ENCODE measurements at regions not wholly inside any gene's neighbourhood (a gene's known extent, or its start where the extent isn't known, plus 50 kb on each side); places are given as distances from the start of the nearest gene placed in this dataset.

DNA sequence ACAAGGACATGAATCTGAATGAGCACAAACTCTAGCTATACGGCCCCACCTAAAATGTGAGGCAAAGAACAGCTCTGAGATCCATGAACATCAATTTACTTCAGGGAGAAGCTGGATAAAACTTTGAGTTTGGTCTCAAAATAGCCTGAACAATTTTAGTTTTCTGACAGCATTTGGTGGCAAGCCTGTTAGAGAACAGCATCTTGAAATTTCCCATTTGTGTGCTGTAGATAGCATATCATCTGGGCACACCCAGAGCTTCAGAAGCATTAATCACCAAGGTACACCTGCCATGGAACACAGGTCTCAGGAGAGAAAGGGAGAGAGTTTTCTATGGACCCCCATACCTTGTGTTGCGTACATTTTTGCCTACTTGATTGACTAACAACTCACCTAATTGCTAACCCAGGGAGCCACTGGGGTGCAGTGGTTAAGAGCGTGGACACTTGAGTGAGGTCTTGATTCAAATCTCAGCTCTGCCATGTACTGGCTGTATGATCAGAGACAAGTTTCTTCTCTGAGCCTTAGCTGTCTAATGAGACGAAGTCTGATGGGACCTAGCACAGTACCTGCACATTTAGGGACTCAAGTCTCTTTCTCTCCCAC lies 264.9 kb downstream of the PIK3R1 start:
- ChIA-PET POLR2A (no interaction called here), CTCF (interaction anchor here (0.8 to 2.1 kb wide), 3 partner anchors 20 to 528 kb away, joined by 3 to 9 read pairs (median 3); no protein-coding TSS in a partner anchor)
- H3K79me2 ChIP-seq (ENCODE audit: insufficient read depth) = no peaks in the 10 kb centered on the region
- H3F3A ChIP-seq (replicated peaks; ENCODE audit: insufficient read depth) = no peaks in the 10 kb centered on the region
- peaks cover 0 to 2% of the 10 kb centered on the region in 2 experiments; a peak in 1 of 4 replicates for H3K4me1 ChIP-seq (ENCODE audit: control insufficient read depth in 1 of 2, insufficient read depth in 2 of 2, low read depth in 1 of 2, low read length in 1 of 2)
- DNase-seq = no peak
- TF ChIP-seq NFIC (IDR thresholded peaks at IDR 0.05; ENCODE audit: borderline replicate concordance) (no peak), JUND (IDR thresholded peaks at IDR 0.05) (no peak), SMC3 (IDR thresholded peaks at IDR 0.05; ENCODE audit: low read depth, low read length) (no peak), CHD2 (IDR thresholded peaks at IDR 0.05; ENCODE audit: low read length, partially characterized antibody) (no peak), NRF1 (IDR thresholded peaks at IDR 0.05; ENCODE audit: low read depth, low read length) (no peak)
- TF ChIP-seq, protein P1, sequence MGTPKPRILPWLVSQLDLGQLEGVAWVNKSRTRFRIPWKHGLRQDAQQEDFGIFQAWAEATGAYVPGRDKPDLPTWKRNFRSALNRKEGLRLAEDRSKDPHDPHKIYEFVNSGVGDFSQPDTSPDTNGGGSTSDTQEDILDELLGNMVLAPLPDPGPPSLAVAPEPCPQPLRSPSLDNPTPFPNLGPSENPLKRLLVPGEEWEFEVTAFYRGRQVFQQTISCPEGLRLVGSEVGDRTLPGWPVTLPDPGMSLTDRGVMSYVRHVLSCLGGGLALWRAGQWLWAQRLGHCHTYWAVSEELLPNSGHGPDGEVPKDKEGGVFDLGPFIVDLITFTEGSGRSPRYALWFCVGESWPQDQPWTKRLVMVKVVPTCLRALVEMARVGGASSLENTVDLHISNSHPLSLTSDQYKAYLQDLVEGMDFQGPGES (IDR thresholded peaks at IDR 0.05; ENCODE audit: low read depth, low read length) = no peak
- TF ChIP-seq, protein P2, sequence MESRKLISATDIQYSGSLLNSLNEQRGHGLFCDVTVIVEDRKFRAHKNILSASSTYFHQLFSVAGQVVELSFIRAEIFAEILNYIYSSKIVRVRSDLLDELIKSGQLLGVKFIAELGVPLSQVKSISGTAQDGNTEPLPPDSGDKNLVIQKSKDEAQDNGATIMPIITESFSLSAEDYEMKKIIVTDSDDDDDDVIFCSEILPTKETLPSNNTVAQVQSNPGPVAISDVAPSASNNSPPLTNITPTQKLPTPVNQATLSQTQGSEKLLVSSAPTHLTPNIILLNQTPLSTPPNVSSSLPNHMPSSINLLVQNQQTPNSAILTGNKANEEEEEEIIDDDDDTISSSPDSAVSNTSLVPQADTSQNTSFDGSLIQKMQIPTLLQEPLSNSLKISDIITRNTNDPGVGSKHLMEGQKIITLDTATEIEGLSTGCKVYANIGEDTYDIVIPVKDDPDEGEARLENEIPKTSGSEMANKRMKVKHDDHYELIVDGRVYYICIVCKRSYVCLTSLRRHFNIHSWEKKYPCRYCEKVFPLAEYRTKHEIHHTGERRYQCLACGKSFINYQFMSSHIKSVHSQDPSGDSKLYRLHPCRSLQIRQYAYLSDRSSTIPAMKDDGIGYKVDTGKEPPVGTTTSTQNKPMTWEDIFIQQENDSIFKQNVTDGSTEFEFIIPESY (IDR thresholded peaks at IDR 0.05; ENCODE audit: borderline replicate concordance, low read depth) = no peak
- TF ChIP-seq, protein P3, sequence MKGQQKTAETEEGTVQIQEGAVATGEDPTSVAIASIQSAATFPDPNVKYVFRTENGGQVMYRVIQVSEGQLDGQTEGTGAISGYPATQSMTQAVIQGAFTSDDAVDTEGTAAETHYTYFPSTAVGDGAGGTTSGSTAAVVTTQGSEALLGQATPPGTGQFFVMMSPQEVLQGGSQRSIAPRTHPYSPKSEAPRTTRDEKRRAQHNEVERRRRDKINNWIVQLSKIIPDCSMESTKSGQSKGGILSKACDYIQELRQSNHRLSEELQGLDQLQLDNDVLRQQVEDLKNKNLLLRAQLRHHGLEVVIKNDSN (IDR thresholded peaks at IDR 0.05; ENCODE audit: borderline replicate concordance, low read depth) = no peak
- no peak overlapping the region for H3K27ac ChIP-seq (ENCODE audit: low read depth in 2 of 2, low read length in 1 of 2)
- H3K9ac ChIP-seq = no peak overlapping the region
- H4K20me1 ChIP-seq (ENCODE audit: insufficient read depth) = no peaks in the 10 kb centered on the region
- H3K36me3 ChIP-seq (replicated peaks in 1 of 2; ENCODE audit: control insufficient read depth in 1 of 2, insufficient read depth in 2 of 2, low read length in 1 of 2) = no peaks in the 10 kb centered on the region
- H2AFZ ChIP-seq (ENCODE audit: low read depth) = no peak overlapping the region
- H3K9me2 ChIP-seq = no peaks in the 10 kb centered on the region
- H3K4me2 ChIP-seq = no peak overlapping the region
- H3K4me3 ChIP-seq (ENCODE audit: low read depth in 2 of 2, low read length in 1 of 2) = no peak overlapping the region
- 54% methylated on average over 4 of the region's 4 CpGs for WGBS (ENCODE audit: low lambda C conversion rate)
- H3K27me3 ChIP-seq (ENCODE audit: insufficient read depth) = no peaks in the 10 kb centered on the region
- no peaks in the 10 kb centered on the region for H3K9me3 ChIP-seq

DNA sequence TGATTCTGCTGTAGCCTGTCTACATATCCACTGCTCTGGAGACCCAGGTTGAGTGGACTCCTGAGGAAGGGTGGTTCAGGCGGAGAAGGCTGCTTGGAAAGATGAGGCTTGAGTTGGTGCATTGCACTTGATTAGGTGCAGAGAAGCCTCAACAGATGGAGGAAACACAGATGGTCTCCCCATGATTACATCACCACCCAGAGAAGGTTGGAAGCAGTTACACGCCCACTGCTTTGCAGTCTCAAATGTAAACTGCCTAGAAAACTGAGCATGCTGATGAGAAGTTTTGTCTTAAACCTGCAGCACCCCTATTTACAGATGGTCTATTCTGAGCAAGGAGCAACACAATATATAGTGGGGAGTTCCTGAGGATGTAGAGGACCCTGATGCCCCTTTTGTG lies 266.6 kb downstream of the PIK3R1 start:
- Histone ChIP-seq H3K9ac (no peak overlapping the region), H3K4me1 (ENCODE audit: control insufficient read depth in 1 of 2, insufficient read depth in 2 of 2, low read depth in 1 of 2, low read length in 1 of 2) (peaks cover 0 to 2% of the 10 kb centered on the region in 2 experiments; a peak in 1 of 4 replicates), H3K4me3 (ENCODE audit: low read depth in 2 of 2, low read length in 1 of 2) (no peak overlapping the region), H3K9me3 (peaks cover under 1% of the 10 kb centered on the region; the same call in 1 of the 2 replicates), H3K27ac (ENCODE audit: low read depth in 2 of 2, low read length in 1 of 2) (no peak overlapping the region), H3K27me3 (ENCODE audit: insufficient read depth) (no peaks in the 10 kb centered on the region), H3K4me2 (no peak overlapping the region), H4K20me1 (ENCODE audit: insufficient read depth) (no peaks in the 10 kb centered on the region), H3F3A (replicated peaks; ENCODE audit: insufficient read depth) (no peaks in the 10 kb centered on the region), H3K36me3 (replicated peaks in 1 of 2; ENCODE audit: control insufficient read depth in 1 of 2, insufficient read depth in 2 of 2, low read length in 1 of 2) (no peaks in the 10 kb centered on the region), H2AFZ (ENCODE audit: low read depth) (no peak overlapping the region), H3K9me2 (no peaks in the 10 kb centered on the region), H3K79me2 (ENCODE audit: insufficient read depth) (no peaks in the 10 kb centered on the region)
- POLR2A ChIA-PET = no interaction called here
- 49% methylated on average over 2 of the region's 2 CpGs for WGBS (ENCODE audit: low lambda C conversion rate)
- no peak for DNase-seq
- CTCF ChIA-PET = no interaction called here
- TF ChIP-seq FOXM1 (IDR thresholded peaks at IDR 0.05; ENCODE audit: low read depth) = no peak
- TF ChIP-seq, protein P2 (IDR thresholded peaks at IDR 0.05; ENCODE audit: borderline replicate concordance, low read depth) = no peak
- TF ChIP-seq EZH2phosphoT487 (IDR thresholded peaks at IDR 0.05; ENCODE audit: borderline replicate concordance, low read depth) = no peak
- no peak for TF ChIP-seq RCOR1 (IDR thresholded peaks at IDR 0.05; ENCODE audit: low read length)
- TF ChIP-seq, protein P4, sequence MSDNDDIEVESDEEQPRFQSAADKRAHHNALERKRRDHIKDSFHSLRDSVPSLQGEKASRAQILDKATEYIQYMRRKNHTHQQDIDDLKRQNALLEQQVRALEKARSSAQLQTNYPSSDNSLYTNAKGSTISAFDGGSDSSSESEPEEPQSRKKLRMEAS (IDR thresholded peaks at IDR 0.05; ENCODE audit: low read depth) = no peak
- no peak for TF ChIP-seq RAD21 (IDR thresholded peaks at IDR 0.05; ENCODE audit: low read length)
- TF ChIP-seq TAF1 (IDR thresholded peaks at IDR 0.05; ENCODE audit: borderline replicate concordance, low read depth, low read length) = no peak
- no peak for TF ChIP-seq SMC3 (IDR thresholded peaks at IDR 0.05; ENCODE audit: low read depth, low read length)
- TF ChIP-seq RFX5 (IDR thresholded peaks at IDR 0.05; ENCODE audit: low read length) = no peak
- TF ChIP-seq EP300 (IDR thresholded peaks at IDR 0.05; ENCODE audit: borderline replicate concordance in 1 of 2, low read depth in 1 of 2, low read length in 1 of 2) = no peak
- TF ChIP-seq, protein P5, sequence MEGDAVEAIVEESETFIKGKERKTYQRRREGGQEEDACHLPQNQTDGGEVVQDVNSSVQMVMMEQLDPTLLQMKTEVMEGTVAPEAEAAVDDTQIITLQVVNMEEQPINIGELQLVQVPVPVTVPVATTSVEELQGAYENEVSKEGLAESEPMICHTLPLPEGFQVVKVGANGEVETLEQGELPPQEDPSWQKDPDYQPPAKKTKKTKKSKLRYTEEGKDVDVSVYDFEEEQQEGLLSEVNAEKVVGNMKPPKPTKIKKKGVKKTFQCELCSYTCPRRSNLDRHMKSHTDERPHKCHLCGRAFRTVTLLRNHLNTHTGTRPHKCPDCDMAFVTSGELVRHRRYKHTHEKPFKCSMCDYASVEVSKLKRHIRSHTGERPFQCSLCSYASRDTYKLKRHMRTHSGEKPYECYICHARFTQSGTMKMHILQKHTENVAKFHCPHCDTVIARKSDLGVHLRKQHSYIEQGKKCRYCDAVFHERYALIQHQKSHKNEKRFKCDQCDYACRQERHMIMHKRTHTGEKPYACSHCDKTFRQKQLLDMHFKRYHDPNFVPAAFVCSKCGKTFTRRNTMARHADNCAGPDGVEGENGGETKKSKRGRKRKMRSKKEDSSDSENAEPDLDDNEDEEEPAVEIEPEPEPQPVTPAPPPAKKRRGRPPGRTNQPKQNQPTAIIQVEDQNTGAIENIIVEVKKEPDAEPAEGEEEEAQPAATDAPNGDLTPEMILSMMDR (IDR thresholded peaks at IDR 0.05) = no peak
- TF ChIP-seq, protein P3 (IDR thresholded peaks at IDR 0.05; ENCODE audit: borderline replicate concordance, low read depth) = no peak
- no peak for TF ChIP-seq NRF1 (IDR thresholded peaks at IDR 0.05; ENCODE audit: low read depth, low read length)
